HEK293 (cell line): ENCODE measurements at regions not wholly inside any gene's neighbourhood (a gene's known extent, or its start where the extent isn't known, plus 50 kb on each side); places are given as distances from the start of the nearest gene placed in this dataset.

Experiments
- CTCF ChIA-PET: fragments of 350-600 bp; formaldehyde crosslinking; extraction: SDS; loops from one replicate; lab custom pipeline; 2021; ENCODE audit warnings: antibody characterized with exemption; lab: Yijun Ruan, JAX
- POLR2A ChIA-PET: fragments of 300-600 bp; formaldehyde crosslinking; extraction: SDS; loops from one replicate; lab custom pipeline; 2020; ENCODE audit warnings: antibody characterized with exemption, inconsistent platforms; lab: Yijun Ruan, JAX
- H3K27ac ChIP-seq: fragments of 200-500 bp; sonication (Bioruptor generic); 2 replicates; pipeline ENCODE4 v1.5.1; 2014; ENCODE audit warnings: low read depth, low read length, control low read depth, inconsistent platforms; ENCODE audit errors: extremely low read depth
- H3K36me3 ChIP-seq, 2 experiments: fragments of 200-500 bp in 1 of 2; sonication (Bioruptor generic) in 1 of 2; 1 replicate in 1 of 2; 2 replicates in 1 of 2; pipeline ENCODE4 v1.5.1; 2014 to 2017; ENCODE audit warnings: inconsistent platforms in 2 of 2, low read length in 2 of 2; ENCODE audit not compliant: control insufficient read depth in 2 of 2, insufficient read depth in 1 of 2
- H3K4me1 ChIP-seq: fragments of 200-500 bp; sonication (Bioruptor generic); 2 replicates; pipeline ENCODE4 v1.5.1; 2014; ENCODE audit warnings: mild to moderate bottlenecking, low read length, inconsistent platforms; ENCODE audit not compliant: control insufficient read depth, insufficient read depth
- H3K4me3 ChIP-seq: 2 replicates; pipeline ENCODE4 v1.5.1; 2011; ENCODE audit warnings: low read depth, mild to moderate bottlenecking, control low read depth, low read length, moderate library complexity
- H3K9me3 ChIP-seq: fragments of 200-500 bp; sonication (Bioruptor generic); 2 replicates; pipeline ENCODE4 v1.5.1; 2014; ENCODE audit warnings: low read depth, low read length, inconsistent platforms; ENCODE audit not compliant: control insufficient read depth, insufficient read depth
- MZF1 ChIP-seq: fragments of 450-650 bp; formaldehyde crosslinking; IDR thresholded peaks from 2 replicates; pipeline ENCODE4 v1.5.1; 2017; ENCODE audit warnings: missing biosample characterization, missing genetic modification characterization, borderline replicate concordance
- SP2 ChIP-seq: fragments of 450-650 bp; formaldehyde crosslinking; IDR thresholded peaks from 2 replicates; pipeline ENCODE4 v1.5.1; 2016; ENCODE audit warnings: missing biosample characterization, missing genetic modification characterization
- ZNF112 ChIP-seq: fragments of 450-650 bp; formaldehyde crosslinking; IDR thresholded peaks from 2 replicates; pipeline ENCODE4 v1.5.0; 2017; ENCODE audit warnings: missing biosample characterization, missing genetic modification characterization
- ZNF140 ChIP-seq: fragments of 450-650 bp; formaldehyde crosslinking; IDR thresholded peaks from 2 replicates; pipeline ENCODE4 v1.5.1; 2016; ENCODE audit warnings: missing biosample characterization, missing genetic modification characterization
- ZNF221 ChIP-seq: fragments of 450-650 bp; formaldehyde crosslinking; IDR thresholded peaks from 2 replicates; pipeline ENCODE4 v1.5.1; 2017; ENCODE audit warnings: missing biosample characterization, missing genetic modification characterization, borderline replicate concordance
- ZNF23 ChIP-seq: fragments of 450-650 bp; formaldehyde crosslinking; IDR thresholded peaks from 2 replicates; pipeline ENCODE4 v1.5.1; 2016; ENCODE audit warnings: missing biosample characterization, missing genetic modification characterization, borderline replicate concordance
- ZNF24 ChIP-seq: fragments of 450-650 bp; formaldehyde crosslinking; IDR thresholded peaks from 2 replicates; pipeline ENCODE4 v1.5.1; 2016; ENCODE audit warnings: missing biosample characterization, missing genetic modification characterization
- ZNF391 ChIP-seq: fragments of 450-650 bp; formaldehyde crosslinking; IDR thresholded peaks from 2 replicates; pipeline ENCODE4 v1.5.1; 2016; ENCODE audit warnings: low read depth, missing biosample characterization, missing genetic modification characterization, borderline replicate concordance
- ZNF48 ChIP-seq: fragments of 450-650 bp; formaldehyde crosslinking; IDR thresholded peaks from 2 replicates; pipeline ENCODE4 v1.5.1; 2016; ENCODE audit warnings: missing biosample characterization, missing genetic modification characterization
- ZNF510 ChIP-seq: fragments of 450-650 bp; formaldehyde crosslinking; IDR thresholded peaks from 2 replicates; pipeline ENCODE4 v1.5.1; 2018; ENCODE audit warnings: mild to moderate bottlenecking, missing genetic modification characterization, missing biosample characterization; ENCODE audit not compliant: insufficient replicate concordance
- ZNF585B ChIP-seq: fragments of 450-650 bp; formaldehyde crosslinking; IDR thresholded peaks from 2 replicates; pipeline ENCODE4 v1.5.1; 2016; ENCODE audit warnings: missing biosample characterization, missing genetic modification characterization
- ZNF654 ChIP-seq: fragments of 450-650 bp; formaldehyde crosslinking; IDR thresholded peaks from 2 replicates; pipeline ENCODE4 v1.5.1; 2016; ENCODE audit warnings: low read depth, missing biosample characterization, missing genetic modification characterization
- ZNF660 ChIP-seq: fragments of 450-650 bp; IDR thresholded peaks from 2 replicates; pipeline ENCODE4 v1.5.1; 2018; ENCODE audit warnings: missing biosample characterization, mild to moderate bottlenecking, missing genetic modification characterization
- ZNF747 ChIP-seq: fragments of 450-650 bp; formaldehyde crosslinking; IDR thresholded peaks from 2 replicates; pipeline ENCODE4 v1.5.1; 2016; ENCODE audit warnings: missing biosample characterization, missing genetic modification characterization
- TF ChIP-seq, protein P1 (sequence below): fragments of 450-650 bp; formaldehyde crosslinking; IDR thresholded peaks from 2 replicates; pipeline ENCODE4 v1.5.1; 2017; ENCODE audit warnings: missing biosample characterization, missing genetic modification characterization
- TF ChIP-seq, protein P2 (sequence below): fragments of 450-650 bp; formaldehyde crosslinking; conservative IDR thresholded peaks from 2 replicates; pipeline ENCODE4 v1.5.1; 2016; ENCODE audit warnings: low read depth, missing biosample characterization, missing genetic modification characterization
- TF ChIP-seq, protein P3 (sequence below): fragments of 450-650 bp; formaldehyde crosslinking; IDR thresholded peaks from 2 replicates; pipeline ENCODE4 v1.5.1; 2016; ENCODE audit warnings: missing biosample characterization, missing genetic modification characterization
- TF ChIP-seq, protein P4 (sequence below): fragments of 450-650 bp; formaldehyde crosslinking; IDR thresholded peaks from 2 replicates; pipeline ENCODE4 v1.5.1; 2017; ENCODE audit warnings: missing biosample characterization, missing genetic modification characterization
- TF ChIP-seq, protein P5 (sequence below): fragments of 450-650 bp; formaldehyde crosslinking; IDR thresholded peaks from 2 replicates; pipeline ENCODE4 v1.5.1; 2016; ENCODE audit warnings: missing biosample characterization, missing genetic modification characterization

DNA sequence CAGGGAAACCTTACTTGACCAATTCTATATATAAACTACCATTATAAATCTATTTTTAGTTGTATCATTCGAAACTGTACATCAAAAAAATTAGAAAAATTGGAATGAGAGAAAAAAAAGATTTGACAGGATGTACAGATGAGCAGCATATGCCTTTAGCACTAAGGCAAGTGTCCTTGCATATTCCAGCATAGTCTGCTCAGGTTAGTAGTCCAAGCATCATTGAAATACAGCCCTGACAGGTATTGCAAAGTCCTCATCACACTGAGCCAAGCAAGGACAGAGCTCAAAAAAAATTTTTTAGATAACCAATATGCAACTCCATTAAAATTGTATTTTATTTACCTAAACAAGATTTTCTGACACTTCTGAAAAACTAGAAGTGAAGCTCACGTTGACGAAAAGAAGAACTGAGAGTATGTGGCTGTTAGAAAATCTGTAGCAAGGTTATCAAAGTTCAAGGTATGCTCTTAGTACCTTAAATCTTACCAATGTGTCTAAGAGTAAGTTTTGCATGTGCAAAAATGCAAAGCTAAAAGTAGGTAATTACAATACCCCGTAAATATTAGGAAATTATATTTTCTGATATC, 465.6 kb upstream of the ADGRL4 start (continued):
- TF ChIP-seq ZNF391 (tag by site-specific recombination), result no peak

DNA sequence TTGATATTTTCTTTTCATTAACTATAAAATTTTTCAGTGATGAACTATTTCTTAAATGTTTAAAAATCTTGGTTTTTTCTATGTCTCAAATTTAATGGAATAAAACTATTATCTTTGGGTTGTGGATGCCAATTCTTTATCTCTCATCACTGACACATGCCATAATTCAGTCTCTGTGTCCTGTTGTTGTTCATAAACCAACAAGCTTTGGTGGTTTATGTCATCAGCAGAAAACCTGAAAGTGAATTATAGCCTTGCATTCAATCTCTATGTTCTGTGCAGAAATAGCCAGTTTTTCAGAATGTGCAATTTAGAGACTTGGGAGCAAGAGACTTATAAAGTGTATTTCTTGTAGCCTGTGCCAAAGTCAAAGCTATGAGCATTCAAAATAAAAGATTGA, 462.6 kb upstream of the ADGRL4 start:
- Histone ChIP-seq H3K36me3 (no peaks in the 10 kb centered on the region), H3K4me1 (no peaks in the 10 kb centered on the region), H3K4me3 (no peak overlapping the region), H3K27ac (no peak overlapping the region), H3K9me3 (no peaks in the 10 kb centered on the region)
- ChIA-PET POLR2A (no interaction called here), CTCF (no interaction called here)
- TF ChIP-seq ZNF510 (tag by site-specific recombination), result no peak
- no peak for TF ChIP-seq ZNF140 (tag by site-specific recombination)
- TF ChIP-seq ZNF48 (tag by site-specific recombination), result no peak
- TF ChIP-seq ZNF660, result no peak
- TF ChIP-seq SP2 (tag by site-specific recombination), result no peak
- TF ChIP-seq MZF1 (tag by site-specific recombination), result no peak
- TF ChIP-seq, protein P1, sequence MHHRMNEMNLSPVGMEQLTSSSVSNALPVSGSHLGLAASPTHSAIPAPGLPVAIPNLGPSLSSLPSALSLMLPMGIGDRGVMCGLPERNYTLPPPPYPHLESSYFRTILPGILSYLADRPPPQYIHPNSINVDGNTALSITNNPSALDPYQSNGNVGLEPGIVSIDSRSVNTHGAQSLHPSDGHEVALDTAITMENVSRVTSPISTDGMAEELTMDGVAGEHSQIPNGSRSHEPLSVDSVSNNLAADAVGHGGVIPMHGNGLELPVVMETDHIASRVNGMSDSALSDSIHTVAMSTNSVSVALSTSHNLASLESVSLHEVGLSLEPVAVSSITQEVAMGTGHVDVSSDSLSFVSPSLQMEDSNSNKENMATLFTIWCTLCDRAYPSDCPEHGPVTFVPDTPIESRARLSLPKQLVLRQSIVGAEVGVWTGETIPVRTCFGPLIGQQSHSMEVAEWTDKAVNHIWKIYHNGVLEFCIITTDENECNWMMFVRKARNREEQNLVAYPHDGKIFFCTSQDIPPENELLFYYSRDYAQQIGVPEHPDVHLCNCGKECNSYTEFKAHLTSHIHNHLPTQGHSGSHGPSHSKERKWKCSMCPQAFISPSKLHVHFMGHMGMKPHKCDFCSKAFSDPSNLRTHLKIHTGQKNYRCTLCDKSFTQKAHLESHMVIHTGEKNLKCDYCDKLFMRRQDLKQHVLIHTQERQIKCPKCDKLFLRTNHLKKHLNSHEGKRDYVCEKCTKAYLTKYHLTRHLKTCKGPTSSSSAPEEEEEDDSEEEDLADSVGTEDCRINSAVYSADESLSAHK, result no peak
- no peak for TF ChIP-seq ZNF221 (tag by site-specific recombination)
- no peak for TF ChIP-seq ZNF654 (tag by site-specific recombination)
- no peak for TF ChIP-seq ZNF24 (tag by site-specific recombination)

DNA sequence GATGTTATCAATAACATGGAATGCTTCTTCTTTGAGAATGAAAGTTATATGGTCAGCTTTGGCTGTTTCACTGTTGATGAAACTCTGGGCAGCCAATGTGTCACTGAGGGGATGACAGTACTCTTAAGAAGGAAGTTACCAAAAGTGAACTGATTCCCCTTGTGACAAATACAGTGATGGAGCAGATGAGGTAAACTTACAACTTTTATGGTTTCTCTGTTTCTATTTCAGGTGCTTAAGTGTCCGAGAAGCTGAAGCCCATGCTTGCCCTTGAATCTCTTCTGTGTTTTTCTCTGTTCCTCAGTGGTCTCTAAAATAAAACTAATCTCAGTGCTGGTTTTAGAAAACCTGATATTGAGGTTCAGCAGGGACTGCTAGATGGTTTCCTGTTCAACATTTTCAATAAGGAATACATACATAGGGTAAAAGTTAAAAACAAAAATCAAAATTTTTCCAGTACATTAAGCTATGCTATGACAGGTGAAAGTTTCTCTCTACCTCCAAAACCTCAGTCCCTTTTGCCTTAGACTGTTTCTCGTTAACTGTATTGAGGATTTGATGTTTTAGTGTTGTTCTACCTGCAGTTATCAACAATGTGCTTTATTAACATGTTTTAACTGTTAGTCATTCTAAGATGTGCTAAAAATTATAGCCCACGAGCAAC, 454.4 kb upstream of the ADGRL4 start:
- no peak overlapping the region for H3K27ac ChIP-seq
- no peaks in the 10 kb centered on the region for H3K9me3 ChIP-seq
- H3K4me3 ChIP-seq, result no peak overlapping the region
- no peaks in the 10 kb centered on the region for H3K4me1 ChIP-seq
- ChIA-PET CTCF (interaction anchor here (0.6 kb wide), 2 partner anchors 26 to 31 kb away, joined by 3 read pairs; no protein-coding TSS in a partner anchor), POLR2A (no interaction called here)
- H3K36me3 ChIP-seq, result no peaks in the 10 kb centered on the region
- TF ChIP-seq ZNF112 (tag by site-specific recombination) (no peak), ZNF747 (no peak), ZNF23 (tag by site-specific recombination) (no peak), ZNF24 (tag by site-specific recombination) (no peak), ZNF585B (tag by site-specific recombination) (no peak)
- TF ChIP-seq, protein P2, sequence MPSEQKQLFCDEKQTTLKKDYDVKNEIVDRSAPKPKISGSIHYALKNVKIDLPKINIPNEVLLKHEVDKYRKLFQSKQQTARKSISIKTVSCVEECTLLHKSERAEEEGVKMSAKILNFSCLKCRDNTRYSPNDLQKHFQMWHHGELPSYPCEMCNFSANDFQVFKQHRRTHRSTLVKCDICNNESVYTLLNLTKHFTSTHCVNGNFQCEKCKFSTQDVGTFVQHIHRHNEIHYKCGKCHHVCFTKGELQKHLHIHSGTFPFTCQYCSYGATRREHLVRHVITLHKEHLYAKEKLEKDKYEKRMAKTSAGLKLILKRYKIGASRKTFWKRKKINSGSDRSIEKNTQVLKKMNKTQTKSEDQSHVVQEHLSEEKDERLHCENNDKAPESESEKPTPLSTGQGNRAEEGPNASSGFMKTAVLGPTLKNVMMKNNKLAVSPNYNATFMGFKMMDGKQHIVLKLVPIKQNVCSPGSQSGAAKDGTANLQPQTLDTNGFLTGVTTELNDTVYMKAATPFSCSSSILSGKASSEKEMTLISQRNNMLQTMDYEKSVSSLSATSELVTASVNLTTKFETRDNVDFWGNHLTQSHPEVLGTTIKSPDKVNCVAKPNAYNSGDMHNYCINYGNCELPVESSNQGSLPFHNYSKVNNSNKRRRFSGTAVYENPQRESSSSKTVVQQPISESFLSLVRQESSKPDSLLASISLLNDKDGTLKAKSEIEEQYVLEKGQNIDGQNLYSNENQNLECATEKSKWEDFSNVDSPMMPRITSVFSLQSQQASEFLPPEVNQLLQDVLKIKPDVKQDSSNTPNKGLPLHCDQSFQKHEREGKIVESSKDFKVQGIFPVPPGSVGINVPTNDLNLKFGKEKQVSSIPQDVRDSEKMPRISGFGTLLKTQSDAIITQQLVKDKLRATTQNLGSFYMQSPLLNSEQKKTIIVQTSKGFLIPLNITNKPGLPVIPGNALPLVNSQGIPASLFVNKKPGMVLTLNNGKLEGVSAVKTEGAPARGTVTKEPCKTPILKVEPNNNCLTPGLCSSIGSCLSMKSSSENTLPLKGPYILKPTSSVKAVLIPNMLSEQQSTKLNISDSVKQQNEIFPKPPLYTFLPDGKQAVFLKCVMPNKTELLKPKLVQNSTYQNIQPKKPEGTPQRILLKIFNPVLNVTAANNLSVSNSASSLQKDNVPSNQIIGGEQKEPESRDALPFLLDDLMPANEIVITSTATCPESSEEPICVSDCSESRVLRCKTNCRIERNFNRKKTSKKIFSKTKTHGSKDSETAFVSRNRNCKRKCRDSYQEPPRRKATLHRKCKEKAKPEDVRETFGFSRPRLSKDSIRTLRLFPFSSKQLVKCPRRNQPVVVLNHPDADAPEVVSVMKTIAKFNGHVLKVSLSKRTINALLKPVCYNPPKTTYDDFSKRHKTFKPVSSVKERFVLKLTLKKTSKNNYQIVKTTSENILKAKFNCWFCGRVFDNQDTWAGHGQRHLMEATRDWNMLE (tag by site-specific recombination), result no peak
- TF ChIP-seq, protein P3, sequence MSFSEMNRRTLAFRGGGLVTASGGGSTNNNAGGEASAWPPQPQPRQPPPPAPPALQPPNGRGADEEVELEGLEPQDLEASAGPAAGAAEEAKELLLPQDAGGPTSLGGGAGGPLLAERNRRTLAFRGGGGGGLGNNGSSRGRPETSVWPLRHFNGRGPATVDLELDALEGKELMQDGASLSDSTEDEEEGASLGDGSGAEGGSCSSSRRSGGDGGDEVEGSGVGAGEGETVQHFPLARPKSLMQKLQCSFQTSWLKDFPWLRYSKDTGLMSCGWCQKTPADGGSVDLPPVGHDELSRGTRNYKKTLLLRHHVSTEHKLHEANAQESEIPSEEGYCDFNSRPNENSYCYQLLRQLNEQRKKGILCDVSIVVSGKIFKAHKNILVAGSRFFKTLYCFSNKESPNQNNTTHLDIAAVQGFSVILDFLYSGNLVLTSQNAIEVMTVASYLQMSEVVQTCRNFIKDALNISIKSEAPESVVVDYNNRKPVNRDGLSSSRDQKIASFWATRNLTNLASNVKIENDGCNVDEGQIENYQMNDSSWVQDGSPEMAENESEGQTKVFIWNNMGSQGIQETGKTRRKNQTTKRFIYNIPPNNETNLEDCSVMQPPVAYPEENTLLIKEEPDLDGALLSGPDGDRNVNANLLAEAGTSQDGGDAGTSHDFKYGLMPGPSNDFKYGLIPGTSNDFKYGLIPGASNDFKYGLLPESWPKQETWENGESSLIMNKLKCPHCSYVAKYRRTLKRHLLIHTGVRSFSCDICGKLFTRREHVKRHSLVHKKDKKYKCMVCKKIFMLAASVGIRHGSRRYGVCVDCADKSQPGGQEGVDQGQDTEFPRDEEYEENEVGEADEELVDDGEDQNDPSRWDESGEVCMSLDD (tag by site-specific recombination), result no peak
- TF ChIP-seq, protein P4, sequence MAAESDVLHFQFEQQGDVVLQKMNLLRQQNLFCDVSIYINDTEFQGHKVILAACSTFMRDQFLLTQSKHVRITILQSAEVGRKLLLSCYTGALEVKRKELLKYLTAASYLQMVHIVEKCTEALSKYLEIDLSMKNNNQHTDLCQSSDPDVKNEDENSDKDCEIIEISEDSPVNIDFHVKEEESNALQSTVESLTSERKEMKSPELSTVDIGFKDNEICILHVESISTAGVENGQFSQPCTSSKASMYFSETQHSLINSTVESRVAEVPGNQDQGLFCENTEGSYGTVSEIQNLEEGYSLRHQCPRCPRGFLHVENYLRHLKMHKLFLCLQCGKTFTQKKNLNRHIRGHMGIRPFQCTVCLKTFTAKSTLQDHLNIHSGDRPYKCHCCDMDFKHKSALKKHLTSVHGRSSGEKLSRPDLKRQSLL (tag by site-specific recombination), result no peak
- TF ChIP-seq, protein P5, sequence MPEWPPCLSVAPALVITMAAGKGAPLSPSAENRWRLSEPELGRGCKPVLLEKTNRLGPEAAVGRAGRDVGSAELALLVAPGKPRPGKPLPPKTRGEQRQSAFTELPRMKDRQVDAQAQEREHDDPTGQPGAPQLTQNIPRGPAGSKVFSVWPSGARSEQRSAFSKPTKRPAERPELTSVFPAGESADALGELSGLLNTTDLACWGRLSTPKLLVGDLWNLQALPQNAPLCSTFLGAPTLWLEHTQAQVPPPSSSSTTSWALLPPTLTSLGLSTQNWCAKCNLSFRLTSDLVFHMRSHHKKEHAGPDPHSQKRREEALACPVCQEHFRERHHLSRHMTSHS, result no peak
